COLO829 (cell line): ENCODE measurements at regions not wholly inside any gene's neighbourhood (a gene's known extent, or its start where the extent isn't known, plus 50 kb on each side); places are given as distances from the start of the nearest gene placed in this dataset.

Source experiments
- DNase-seq: peaks from one replicate; pipeline ENCODE4 v3.0.0; 2012; ENCODE audit warnings: low spot score

- no peak for DNase-seq
These were observed 295.5 kb downstream of the CDH11 start for GRCh38 chr16:64826374-64826773.

- no peak for DNase-seq
These were observed 298.3 kb downstream of the CDH11 start for GRCh38 chr16:64823481-64824075.

GRCh38 chr16:64809876-64810629 is 311.8 kb downstream of the CDH11 start:
- peak; percentile 71 for DNase-seq

- DNase-seq, result no peak
These were observed 313.4 kb downstream of the CDH11 start for GRCh38 chr16:64808474-64808873.

- no peak for DNase-seq
These were observed 330.1 kb downstream of the CDH11 start for GRCh38 chr16:64791756-64792155.

GRCh38 chr16:64784635-64785034 is 337.2 kb downstream of the CDH11 start:
- no peak for DNase-seq

GRCh38 chr16:64782484-64782883 is 339.4 kb downstream of the CDH11 start:
- DNase-seq, result no peak

GRCh38 chr16:64780445-64780844 is 341.4 kb downstream of the CDH11 start:
- DNase-seq, result no peak

GRCh38 chr16:64778777-64779176 is 343.1 kb downstream of the CDH11 start:
- DNase-seq, result no peak

GRCh38 chr16:64773638-64774037 is 348.2 kb downstream of the CDH11 start:
- no peak for DNase-seq

- DNase-seq, result no peak
These were observed 348.7 kb downstream of the CDH11 start for GRCh38 chr16:64773184-64773583.

- DNase-seq, result no peak
These were observed 350.6 kb downstream of the CDH11 start for GRCh38 chr16:64771273-64771672.

- DNase-seq, result no peak
These were observed 359.7 kb downstream of the CDH11 start for GRCh38 chr16:64762211-64762610.

GRCh38 chr16:64754279-64754678 is 367.6 kb downstream of the CDH11 start:
- DNase-seq, result no peak

- no peak for DNase-seq
These were observed 370.0 kb downstream of the CDH11 start for GRCh38 chr16:64751906-64752305.

- no peak for DNase-seq
These were observed 372.5 kb downstream of the CDH11 start for GRCh38 chr16:64749346-64749745.

GRCh38 chr16:64745258-64745930 is 376.5 kb downstream of the CDH11 start:
- peak; percentile 52 for DNase-seq

- peak; percentile 34 for DNase-seq
These were observed 379.2 kb downstream of the CDH11 start for GRCh38 chr16:64742455-64743223.

GRCh38 chr16:64740261-64740660 is 381.6 kb downstream of the CDH11 start:
- no peak for DNase-seq

GRCh38 chr16:64738321-64738960 is 383.4 kb downstream of the CDH11 start:
- DNase-seq, result no peak

- DNase-seq, result no peak
These were observed 385.0 kb downstream of the CDH11 start for GRCh38 chr16:64736857-64737256.

GRCh38 chr16:64731891-64732290 is 390.0 kb downstream of the CDH11 start:
- no peak for DNase-seq
